ENCODE measurements at regions not wholly inside any gene's neighbourhood (a gene's known extent, or its start where the extent isn't known, plus 50 kb on each side); places are given as distances from the start of the nearest gene placed in this dataset.
A peak's percentile ranks its signal among the peaks of the same experiment; 100 is the strongest.

DNA sequence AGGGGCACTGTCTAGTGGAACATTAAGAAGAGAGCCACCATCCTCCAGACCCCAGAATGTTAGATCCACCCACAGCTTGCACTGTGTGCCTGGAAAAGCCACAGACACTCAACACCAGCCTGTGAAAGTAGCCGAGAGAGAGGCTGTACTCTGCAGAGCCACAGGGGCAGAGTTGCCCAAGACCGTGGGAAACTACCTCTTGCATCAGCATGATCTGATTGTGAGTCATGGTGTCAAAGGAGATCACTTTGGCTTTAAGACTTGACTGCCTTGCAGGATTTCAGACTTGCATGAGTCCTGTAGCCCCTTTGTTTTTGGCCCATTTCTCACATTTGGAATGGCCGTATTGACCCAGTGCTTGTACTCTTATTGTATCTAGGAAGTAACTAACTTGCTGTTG is 115.9 kb upstream of the CCDC179 start:
- H3K4me1 ChIP-seq (ENCODE audit: control insufficient read depth in 5 of 5, insufficient read depth in 5 of 5, low read length in 5 of 5): no peaks in the 10 kb centered on the region
- H3K9ac ChIP-seq (ENCODE audit: insufficient read depth in 1 of 2, low read length in 2 of 2): no peak overlapping the region
- no peaks in the 10 kb centered on the region for H3K27me3 ChIP-seq (ENCODE audit: control insufficient read depth in 3 of 3, insufficient read depth in 3 of 3, low read length in 2 of 3)
- 62 to 75% methylated on average over 3 of the region's 3 CpGs for WGBS, 2 donors
- DNase-seq: no peak
- H3K27ac ChIP-seq (ENCODE audit: low read depth in 1 of 2, low read length in 1 of 2): no peak overlapping the region
- peak; percentile 11 for ATAC-seq (ENCODE audit: insufficient read depth, low FRiP score)
- H3K4me3 ChIP-seq: no peak overlapping the region
- TF ChIP-seq, protein P1, sequence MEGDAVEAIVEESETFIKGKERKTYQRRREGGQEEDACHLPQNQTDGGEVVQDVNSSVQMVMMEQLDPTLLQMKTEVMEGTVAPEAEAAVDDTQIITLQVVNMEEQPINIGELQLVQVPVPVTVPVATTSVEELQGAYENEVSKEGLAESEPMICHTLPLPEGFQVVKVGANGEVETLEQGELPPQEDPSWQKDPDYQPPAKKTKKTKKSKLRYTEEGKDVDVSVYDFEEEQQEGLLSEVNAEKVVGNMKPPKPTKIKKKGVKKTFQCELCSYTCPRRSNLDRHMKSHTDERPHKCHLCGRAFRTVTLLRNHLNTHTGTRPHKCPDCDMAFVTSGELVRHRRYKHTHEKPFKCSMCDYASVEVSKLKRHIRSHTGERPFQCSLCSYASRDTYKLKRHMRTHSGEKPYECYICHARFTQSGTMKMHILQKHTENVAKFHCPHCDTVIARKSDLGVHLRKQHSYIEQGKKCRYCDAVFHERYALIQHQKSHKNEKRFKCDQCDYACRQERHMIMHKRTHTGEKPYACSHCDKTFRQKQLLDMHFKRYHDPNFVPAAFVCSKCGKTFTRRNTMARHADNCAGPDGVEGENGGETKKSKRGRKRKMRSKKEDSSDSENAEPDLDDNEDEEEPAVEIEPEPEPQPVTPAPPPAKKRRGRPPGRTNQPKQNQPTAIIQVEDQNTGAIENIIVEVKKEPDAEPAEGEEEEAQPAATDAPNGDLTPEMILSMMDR (IDR thresholded peaks at IDR 0.05; ENCODE audit: control extremely low read depth, extremely low read depth): no peak
- peaks cover 0 to 10% (median 0%) of the 10 kb centered on the region in 4 donors for H3K9me3 ChIP-seq (ENCODE audit: control insufficient read depth in 4 of 4, insufficient read depth in 3 of 4, low read length in 3 of 4)
- H3K36me3 ChIP-seq (ENCODE audit: control insufficient read depth in 4 of 4, insufficient read depth in 4 of 4, low read length in 4 of 4): no peaks in the 10 kb centered on the region

DNA sequence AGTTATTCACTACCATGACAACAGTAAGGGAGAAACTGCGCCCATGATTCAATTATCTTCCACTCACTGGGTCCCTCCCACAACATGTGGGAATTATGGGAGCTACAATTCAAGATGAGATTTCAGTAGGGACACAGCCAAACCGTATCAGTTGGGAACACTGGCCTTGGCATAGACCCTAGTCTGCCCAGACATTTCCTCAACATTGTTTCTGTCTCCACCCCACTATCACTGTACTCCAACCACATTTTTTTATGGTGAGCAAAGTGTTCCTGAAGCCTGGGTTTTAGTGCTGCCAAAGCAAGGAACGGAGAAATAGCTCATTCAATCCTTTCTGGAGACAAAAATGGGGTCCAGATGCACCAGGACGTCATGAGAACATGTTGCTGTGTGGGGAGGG is 122.6 kb upstream of the CCDC179 start:
- Histone ChIP-seq H3K36me3 (ENCODE audit: control insufficient read depth in 4 of 4, insufficient read depth in 4 of 4, low read length in 4 of 4) (no peaks in the 10 kb centered on the region), H3K27me3 (ENCODE audit: control insufficient read depth in 3 of 3, insufficient read depth in 3 of 3, low read length in 2 of 3) (no peaks in the 10 kb centered on the region), H3K9ac (ENCODE audit: insufficient read depth in 1 of 2, low read length in 2 of 2) (no peak overlapping the region), H3K27ac (ENCODE audit: low read depth in 1 of 2, low read length in 1 of 2) (no peak overlapping the region), H3K4me1 (ENCODE audit: control insufficient read depth in 5 of 5, insufficient read depth in 5 of 5, low read length in 5 of 5) (peaks cover 0 to under 1% (median 0%) of the 10 kb centered on the region in 5 donors), H3K4me3 (no peak overlapping the region), H3K9me3 (ENCODE audit: control insufficient read depth in 4 of 4, insufficient read depth in 3 of 4, low read length in 3 of 4) (peaks cover 0 to 5% (median 2%) of the 10 kb centered on the region in 4 donors)
- ATAC-seq (ENCODE audit: insufficient read depth, low FRiP score): no peak
- no peak for DNase-seq
- TF ChIP-seq, protein P1 (IDR thresholded peaks at IDR 0.05; ENCODE audit: control extremely low read depth, extremely low read depth): no peak
- WGBS, 2 donors: 55 to 72% methylated on average over 4 of the region's 4 CpGs

DNA sequence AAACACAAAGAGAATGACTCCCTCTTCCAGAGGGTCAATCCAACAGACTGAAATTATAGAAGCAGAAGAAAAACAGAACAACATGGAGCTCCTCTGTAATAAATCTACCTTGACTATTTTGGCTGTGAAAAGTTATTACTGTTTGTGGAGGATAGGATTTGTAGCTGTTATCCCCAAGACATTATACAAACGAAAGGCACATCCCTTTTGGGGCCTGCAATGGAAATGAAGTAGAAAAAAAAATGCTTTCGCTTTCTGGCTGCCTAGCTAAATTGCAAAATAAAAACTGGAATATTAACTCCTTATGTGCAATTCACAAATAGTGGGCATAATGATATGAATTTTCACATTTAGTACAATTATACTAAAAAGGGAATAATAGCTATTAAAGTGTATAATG is 123.8 kb upstream of the CCDC179 start:
- ATAC-seq (ENCODE audit: insufficient read depth, low FRiP score) (no peak), DNase-seq (peak in 2 of 3 donors; percentile 10 to 46)
- Histone ChIP-seq H3K27me3 (ENCODE audit: control insufficient read depth in 3 of 3, insufficient read depth in 3 of 3, low read length in 2 of 3) (no peaks in the 10 kb centered on the region), H3K9me3 (ENCODE audit: control insufficient read depth in 4 of 4, insufficient read depth in 3 of 4, low read length in 3 of 4) (peaks cover 0 to 9% (median 5%) of the 10 kb centered on the region in 4 donors), H3K36me3 (ENCODE audit: control insufficient read depth in 4 of 4, insufficient read depth in 4 of 4, low read length in 4 of 4) (no peaks in the 10 kb centered on the region), H3K4me3 (no peak overlapping the region), H3K27ac (ENCODE audit: low read depth in 1 of 2, low read length in 1 of 2) (no peak overlapping the region), H3K4me1 (ENCODE audit: control insufficient read depth in 5 of 5, insufficient read depth in 5 of 5, low read length in 5 of 5) (peaks cover 0 to 1% (median 0%) of the 10 kb centered on the region in 5 donors), H3K9ac (ENCODE audit: insufficient read depth in 1 of 2, low read length in 2 of 2) (no peak overlapping the region)
- TF ChIP-seq, protein P1 (IDR thresholded peaks at IDR 0.05; ENCODE audit: control extremely low read depth, extremely low read depth): no peak
- WGBS, 2 donors: 61 to 62% methylated on average over 2 of the region's 2 CpGs

DNA sequence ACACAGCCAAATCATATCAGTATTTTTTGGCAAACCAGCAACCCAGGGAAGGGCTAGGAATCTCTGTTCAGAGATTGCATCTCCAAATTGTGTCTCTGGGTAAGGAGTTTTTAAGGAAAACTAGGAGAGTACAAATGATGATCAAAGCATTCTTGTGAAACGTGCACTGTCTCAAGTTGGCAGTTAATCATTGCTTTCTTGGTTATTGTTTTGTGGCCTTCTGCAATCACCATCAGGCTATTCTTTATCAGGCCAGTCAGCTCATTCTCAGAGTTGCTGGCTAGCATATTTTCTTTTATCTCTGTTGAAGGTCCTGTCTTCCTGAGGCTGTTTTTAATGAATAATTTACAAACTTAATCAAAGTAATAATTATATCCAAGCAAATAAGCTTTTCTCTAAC is 129.1 kb upstream of the CCDC179 start:
- WGBS, 2 donors: 51 to 71% methylated on average over 1 of the region's 1 CpG
- ATAC-seq (ENCODE audit: insufficient read depth, low FRiP score): no peak
- TF ChIP-seq, protein P1 (IDR thresholded peaks at IDR 0.05; ENCODE audit: control extremely low read depth, extremely low read depth): no peak
- H3K4me3 ChIP-seq: no peak overlapping the region
- H3K36me3 ChIP-seq (ENCODE audit: control insufficient read depth in 4 of 4, insufficient read depth in 4 of 4, low read length in 4 of 4): no peaks in the 10 kb centered on the region
- peak in 2 of 3 donors; percentile 22 to 44 for DNase-seq
- H3K9ac ChIP-seq (ENCODE audit: insufficient read depth in 1 of 2, low read length in 2 of 2): no peak overlapping the region
- no peaks in the 10 kb centered on the region for H3K27me3 ChIP-seq (ENCODE audit: control insufficient read depth in 3 of 3, insufficient read depth in 3 of 3, low read length in 2 of 3)
- H3K4me1 ChIP-seq (ENCODE audit: control insufficient read depth in 5 of 5, insufficient read depth in 5 of 5, low read length in 5 of 5): peaks cover 0 to 1% (median 0%) of the 10 kb centered on the region in 5 donors
- peaks cover 0 to 20% (median 11%) of the 10 kb centered on the region in 4 donors for H3K9me3 ChIP-seq (ENCODE audit: control insufficient read depth in 4 of 4, insufficient read depth in 3 of 4, low read length in 3 of 4)
- H3K27ac ChIP-seq (ENCODE audit: low read depth in 1 of 2, low read length in 1 of 2): no peak overlapping the region

Data from lung (tissue), 11 donors.